IPS DF 6.9 (cell line): ENCODE measurements at regions not wholly inside any gene's neighbourhood (a gene's known extent, or its start where the extent isn't known, plus 50 kb on each side); places are given as distances from the start of the nearest gene placed in this dataset.

Source experiments
- DNase-seq: peaks from one replicate; pipeline ENCODE4 v3.0.0-alpha.2; 2013; ENCODE audit warnings: low read depth, low spot score
- H3K27ac ChIP-seq: one replicate; pipeline ENCODE4 v1.5.1; 2013; ENCODE audit warnings: low read length, control low read depth
- H3K27me3 ChIP-seq: 2 replicates; pipeline ENCODE4 v1.6.1; 2013; ENCODE audit warnings: mild to moderate bottlenecking, low read length; ENCODE audit not compliant: control insufficient read depth, insufficient read depth
- H3K36me3 ChIP-seq: 2 replicates; pipeline ENCODE4 v1.6.1; 2013; ENCODE audit warnings: low read length; ENCODE audit not compliant: control insufficient read depth, insufficient read depth
- H3K4me1 ChIP-seq: 2 replicates; pipeline ENCODE4 v1.6.1; 2013; ENCODE audit warnings: low read length; ENCODE audit not compliant: control insufficient read depth, insufficient read depth
- H3K4me3 ChIP-seq: 2 replicates; pipeline ENCODE4 v1.5.1; 2013; ENCODE audit warnings: mild to moderate bottlenecking, low read length
- H3K9me3 ChIP-seq: 2 replicates; pipeline ENCODE4 v1.6.1; 2013; ENCODE audit warnings: low read length, inconsistent platforms; ENCODE audit not compliant: control insufficient read depth, insufficient read depth
- WGBS: extraction: QIAGEN DNeasy Blood & Tissue Kit; methylation state at CpG from one replicate; pipeline ENCODE4 v1.1.7; 2013; ENCODE audit warnings: mixed read lengths, missing lambda C conversion rate; ENCODE audit not compliant: insufficient read length, insufficient coverage; 5-methylcytosine and 5-hydroxymethylcytosine counted together

DNA sequence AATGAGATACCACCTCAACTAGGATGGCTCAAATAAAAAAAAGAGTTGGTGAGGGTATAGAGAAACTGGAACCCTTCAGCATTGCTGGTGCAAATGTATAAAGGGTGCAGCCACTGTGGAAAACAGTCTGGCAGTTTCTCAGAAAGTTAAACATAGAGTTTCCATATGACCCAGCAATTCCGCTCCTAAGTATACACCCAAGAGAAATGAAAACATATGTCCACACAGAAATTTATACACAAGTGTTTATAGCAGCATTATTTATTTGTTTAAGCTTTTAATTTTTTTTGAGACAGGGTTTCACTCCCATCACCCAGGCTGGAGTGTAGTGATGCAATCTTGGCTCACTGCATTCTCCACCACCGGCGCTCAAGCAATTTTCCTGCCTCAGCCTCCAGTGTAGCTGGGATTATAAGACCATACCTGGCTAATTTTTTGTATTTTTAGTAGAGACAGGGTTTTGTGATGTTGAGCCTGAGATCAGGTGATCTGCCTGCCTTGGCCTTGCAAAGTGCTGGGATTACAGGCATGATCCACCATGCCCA lies 118.2 kb upstream of the KIF5B start:
- WGBS, result no CpG with 5 or more reads among the region's 3 CpGs

DNA sequence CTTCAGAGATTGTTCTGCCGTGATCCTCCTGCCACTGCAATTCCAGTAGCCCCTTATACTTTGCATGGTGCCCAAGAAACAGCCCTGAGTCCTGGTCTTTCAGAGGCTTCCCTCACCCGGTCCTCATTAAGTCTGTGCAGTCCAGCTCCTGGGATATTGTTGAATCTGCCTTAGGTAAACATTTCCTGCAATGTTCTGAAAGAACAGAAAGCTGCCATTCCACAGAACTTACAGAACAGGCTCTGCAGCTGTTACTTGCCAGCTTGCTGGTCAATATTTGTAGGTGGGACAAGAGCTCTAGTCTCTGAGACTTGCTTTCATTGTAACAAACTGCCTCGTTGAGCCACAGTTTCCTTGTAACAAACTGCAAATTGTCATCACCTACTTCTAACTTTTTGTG lies 115.0 kb upstream of the KIF5B start:
- Histone ChIP-seq H3K27me3 (no peaks in the 10 kb centered on the region), H3K4me3 (no peak overlapping the region), H3K27ac (no peak overlapping the region), H3K9me3 (no peaks in the 10 kb centered on the region), H3K36me3 (no peaks in the 10 kb centered on the region), H3K4me1 (no peaks in the 10 kb centered on the region)
- no CpG with 5 or more reads among the region's 3 CpGs for WGBS
- no peak for DNase-seq

More for the DNA sequence above, 118.2 kb upstream of the KIF5B start:
- no peaks in the 10 kb centered on the region for H3K4me1 ChIP-seq
- H3K27ac ChIP-seq, result no peak overlapping the region
- no peaks in the 10 kb centered on the region for H3K27me3 ChIP-seq
- no peak for DNase-seq
- H3K4me3 ChIP-seq, result no peak overlapping the region
- H3K9me3 ChIP-seq, result no peaks in the 10 kb centered on the region
- no peaks in the 10 kb centered on the region for H3K36me3 ChIP-seq

DNA sequence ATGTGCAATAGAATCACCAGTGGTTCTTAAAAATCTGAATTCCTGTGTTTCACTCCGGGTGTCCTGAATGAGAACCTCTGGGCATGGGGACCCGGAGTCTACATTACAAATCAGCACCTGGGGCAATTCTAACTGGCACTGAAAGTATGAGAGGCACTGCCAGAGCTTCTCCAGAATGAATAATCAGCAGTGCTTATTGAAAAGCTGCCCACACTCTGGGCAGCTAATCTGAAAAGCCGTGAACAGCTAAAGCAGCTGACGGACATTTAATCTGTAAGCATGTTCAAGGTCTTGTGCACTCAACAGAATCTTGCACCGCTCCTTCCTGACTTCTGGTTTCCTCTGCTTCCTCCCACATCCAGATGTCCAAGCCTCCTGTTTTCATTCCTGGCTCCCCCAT lies 113.3 kb upstream of the KIF5B start:
- no peak overlapping the region for H3K27ac ChIP-seq
- no peak overlapping the region for H3K4me3 ChIP-seq
- WGBS, result no CpG with 5 or more reads among the region's 5 CpGs
- DNase-seq, result no peak
- no peaks in the 10 kb centered on the region for H3K9me3 ChIP-seq
- H3K36me3 ChIP-seq, result no peaks in the 10 kb centered on the region
- no peaks in the 10 kb centered on the region for H3K27me3 ChIP-seq
- no peaks in the 10 kb centered on the region for H3K4me1 ChIP-seq

GRCh38 chr10:32167450-32167849 lies 111.2 kb upstream of the KIF5B start:
- no peaks in the 10 kb centered on the region for H3K4me1 ChIP-seq
- H3K36me3 ChIP-seq, result no peaks in the 10 kb centered on the region
- WGBS, result no CpG with 5 or more reads among the region's 5 CpGs
- H3K9me3 ChIP-seq, result no peaks in the 10 kb centered on the region
- no peak overlapping the region for H3K4me3 ChIP-seq
- H3K27ac ChIP-seq, result no peak overlapping the region
- no peak for DNase-seq
- no peaks in the 10 kb centered on the region for H3K27me3 ChIP-seq

DNA sequence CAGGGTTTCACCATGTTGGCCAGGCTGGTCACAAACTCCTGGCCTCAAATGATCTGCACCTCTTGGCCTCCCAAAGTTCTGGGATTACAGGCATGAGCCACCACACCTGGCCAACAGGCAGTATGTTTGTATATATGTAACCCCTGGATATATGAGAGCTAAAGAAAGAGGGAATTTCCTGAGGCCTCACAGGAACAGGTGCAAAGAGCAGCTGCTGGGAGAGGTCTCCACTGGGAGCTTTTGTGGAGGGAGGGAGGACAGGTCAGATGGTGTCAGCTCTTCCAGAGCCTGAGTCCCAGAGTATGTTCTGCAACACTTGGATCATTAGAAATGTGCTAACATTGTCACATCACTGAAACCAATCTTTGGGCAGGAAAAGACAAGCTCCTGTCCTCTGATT lies 110.1 kb upstream of the KIF5B start:
- Histone ChIP-seq H3K27me3 (no peaks in the 10 kb centered on the region), H3K9me3 (no peaks in the 10 kb centered on the region), H3K4me3 (no peak overlapping the region), H3K4me1 (no peaks in the 10 kb centered on the region), H3K27ac (no peak overlapping the region), H3K36me3 (no peaks in the 10 kb centered on the region)
- no peak for DNase-seq

GRCh38 chr10:32163762-32164148 lies 107.5 kb upstream of the KIF5B start:
- no peak overlapping the region for H3K4me3 ChIP-seq
- H3K36me3 ChIP-seq, result no peaks in the 10 kb centered on the region
- H3K27ac ChIP-seq, result no peak overlapping the region
- no peaks in the 10 kb centered on the region for H3K9me3 ChIP-seq
- DNase-seq, result no peak
- H3K4me1 ChIP-seq, result no peaks in the 10 kb centered on the region
- WGBS, result no CpG with 5 or more reads among the region's 9 CpGs
- no peaks in the 10 kb centered on the region for H3K27me3 ChIP-seq

GRCh38 chr10:32163071-32163761 lies 107.0 kb upstream of the KIF5B start:
- no peaks in the 10 kb centered on the region for H3K27me3 ChIP-seq
- WGBS, result no CpG with 5 or more reads among the region's 10 CpGs
- no peak overlapping the region for H3K4me3 ChIP-seq
- H3K4me1 ChIP-seq, result no peaks in the 10 kb centered on the region
- H3K27ac ChIP-seq, result no peak overlapping the region
- H3K9me3 ChIP-seq, result no peaks in the 10 kb centered on the region
- DNase-seq, result no peak
- H3K36me3 ChIP-seq, result no peaks in the 10 kb centered on the region

DNA sequence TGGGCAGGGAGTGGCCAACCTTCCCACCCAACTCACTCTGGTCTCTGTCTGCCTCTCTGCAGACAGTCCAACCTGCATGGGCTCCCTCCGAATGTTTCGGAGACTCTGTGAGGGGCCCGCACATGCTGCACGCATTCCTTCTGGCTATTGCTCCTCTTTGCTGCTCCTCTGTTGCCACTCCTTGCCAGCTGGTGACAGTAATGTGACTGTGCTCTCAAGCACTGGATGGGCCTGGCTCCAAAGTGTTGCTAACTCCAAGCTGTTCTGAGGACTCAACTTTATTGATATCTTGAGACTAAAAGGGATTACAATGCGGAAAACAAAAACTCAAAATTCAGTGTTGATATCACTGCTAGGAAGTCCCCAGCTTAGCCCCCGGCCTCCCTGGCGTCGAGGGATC lies 105.4 kb upstream of the KIF5B start:
- no CpG with 5 or more reads among the region's 8 CpGs for WGBS

DNA sequence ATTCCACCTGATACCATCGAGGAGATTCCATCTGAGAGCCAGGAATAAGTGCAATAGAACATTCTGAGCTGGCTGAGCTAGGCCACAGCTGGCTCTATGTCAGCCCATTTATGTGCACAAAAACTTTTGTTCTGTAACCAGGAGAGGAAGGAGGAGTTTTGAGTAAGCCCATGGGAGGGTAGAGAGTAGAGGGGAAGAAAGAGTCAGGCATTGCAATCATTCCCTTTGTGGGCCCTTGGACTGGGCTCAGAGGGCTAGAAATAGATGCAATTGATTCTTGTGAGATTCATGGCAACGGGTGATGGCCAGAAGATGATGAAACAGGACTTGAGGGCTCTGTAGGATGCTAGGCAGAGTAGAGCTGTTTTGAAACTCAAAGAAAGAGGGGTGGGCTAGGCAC lies 104.6 kb upstream of the KIF5B start:
- DNase-seq, result no peak
- Histone ChIP-seq H3K36me3 (no peaks in the 10 kb centered on the region), H3K27me3 (no peaks in the 10 kb centered on the region), H3K9me3 (no peaks in the 10 kb centered on the region), H3K4me1 (no peaks in the 10 kb centered on the region), H3K27ac (no peak overlapping the region), H3K4me3 (no peak overlapping the region)
- no CpG with 5 or more reads among the region's 2 CpGs for WGBS

More for the DNA sequence above, 105.4 kb upstream of the KIF5B start:
- H3K27ac ChIP-seq, result no peak overlapping the region
- H3K4me1 ChIP-seq, result no peaks in the 10 kb centered on the region
- DNase-seq, result no peak
- H3K4me3 ChIP-seq, result no peak overlapping the region
- H3K9me3 ChIP-seq, result no peaks in the 10 kb centered on the region
- no peaks in the 10 kb centered on the region for H3K36me3 ChIP-seq
- H3K27me3 ChIP-seq, result no peaks in the 10 kb centered on the region

- Histone ChIP-seq H3K36me3 (no peaks in the 10 kb centered on the region), H3K4me1 (no peaks in the 10 kb centered on the region)
- no peak for DNase-seq
These were observed 103.0 kb upstream of the KIF5B start for GRCh38 chr10:32159264-32159663.

DNA sequence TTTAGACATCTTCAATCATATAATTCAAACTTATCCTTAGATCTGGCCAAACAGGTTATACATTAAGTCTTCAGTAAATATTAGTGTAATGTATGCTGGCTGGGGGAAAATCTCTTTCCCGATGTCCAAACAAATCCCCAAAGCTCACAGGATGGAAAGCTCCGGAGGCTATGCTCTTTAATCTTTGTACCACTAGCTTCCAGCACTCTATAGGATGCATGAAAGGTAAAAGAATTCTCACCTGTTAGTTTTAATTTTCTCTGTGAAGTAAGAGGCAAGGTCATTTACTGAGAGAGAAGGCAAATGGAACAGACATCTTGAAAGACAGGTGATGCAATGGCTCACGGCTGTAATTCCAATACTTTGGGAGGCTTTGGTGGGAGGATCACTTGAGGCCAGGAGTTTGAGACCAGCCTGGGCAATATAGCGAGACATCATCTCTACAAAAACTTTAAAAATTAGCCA lies 99.8 kb upstream of the KIF5B start:
- no peak overlapping the region for H3K4me3 ChIP-seq
- WGBS, result no CpG with 5 or more reads among the region's 4 CpGs
- H3K9me3 ChIP-seq, result no peaks in the 10 kb centered on the region
- H3K4me1 ChIP-seq, result no peaks in the 10 kb centered on the region
- no peaks in the 10 kb centered on the region for H3K27me3 ChIP-seq
- DNase-seq, result no peak
- no peak overlapping the region for H3K27ac ChIP-seq
- no peaks in the 10 kb centered on the region for H3K36me3 ChIP-seq

More at GRCh38 chr10:32159264-32159663, 103.0 kb upstream of the KIF5B start:
- no peak overlapping the region for H3K27ac ChIP-seq
- H3K9me3 ChIP-seq, result no peaks in the 10 kb centered on the region
- no CpG with 5 or more reads among the region's 7 CpGs for WGBS
- H3K27me3 ChIP-seq, result no peaks in the 10 kb centered on the region
- H3K4me3 ChIP-seq, result no peak overlapping the region
